ENCODE measurements at regions not wholly inside any gene's neighbourhood (a gene's known extent, or its start where the extent isn't known, plus 50 kb on each side); places are given as distances from the start of the nearest gene placed in this dataset.

- TF ChIP-seq CTCF (IDR thresholded peaks at IDR 0.05) (no peak), POLR2AphosphoS5 (IDR thresholded peaks at IDR 0.05) (no peak), EP300 (IDR thresholded peaks at IDR 0.05) (no peak)
These were observed 188.1 kb upstream of the NRXN1 start for GRCh38 chr2:51220080-51220479.
